ENCODE measurements at regions not wholly inside any gene's neighbourhood (a gene's known extent, or its start where the extent isn't known, plus 50 kb on each side); places are given as distances from the start of the nearest gene placed in this dataset.

DNA sequence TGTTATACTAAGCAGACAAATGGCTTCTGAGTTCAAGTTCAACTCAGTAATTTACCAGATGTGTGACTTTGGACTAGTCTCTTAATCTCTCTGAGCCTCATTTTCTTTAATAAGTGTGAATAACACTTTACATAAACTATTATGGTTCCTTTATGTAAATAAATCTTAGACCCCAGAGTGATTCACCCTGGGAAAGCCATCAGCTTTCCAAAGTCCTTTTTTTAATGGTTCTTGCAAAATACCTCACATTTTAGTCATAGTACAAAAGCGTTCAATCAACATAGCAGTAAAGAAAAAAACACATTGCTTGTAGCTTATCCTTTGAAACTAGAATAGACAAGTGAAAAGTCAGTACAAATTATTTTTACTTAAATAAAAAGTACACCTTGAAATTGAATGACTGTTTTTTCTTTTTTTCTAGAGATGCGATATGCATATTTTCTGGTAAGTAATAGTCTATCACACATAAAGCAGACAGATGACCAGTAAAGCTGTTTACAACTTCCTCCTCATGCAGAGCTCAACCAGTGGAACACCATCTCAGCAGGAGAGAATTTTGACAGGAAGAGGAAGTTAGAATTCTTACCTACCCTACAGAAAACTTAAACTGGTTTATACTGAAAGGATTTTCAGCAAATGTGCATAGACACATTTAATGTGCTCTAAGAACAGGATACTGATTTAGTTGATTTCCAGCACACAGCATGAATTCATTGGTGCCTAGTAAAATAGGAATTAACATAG, 123.0 kb upstream of the AGBL1 start:
- H2BK15ac ChIP-seq (replicated peaks; ENCODE audit: low read depth) = no peak overlapping the region
- no peaks in the 10 kb centered on the region for H3K27me3 ChIP-seq (ENCODE audit: insufficient read depth, low read length, poor library complexity)
- no peak for DNase-seq
- H2AK5ac ChIP-seq (ENCODE audit: low read length) = no peak overlapping the region
- H2BK120ac ChIP-seq (ENCODE audit: low read depth, low read length) = no peak overlapping the region
- no peaks in the 10 kb centered on the region for H3K36me3 ChIP-seq (ENCODE audit: control insufficient read depth, insufficient read depth, low read length)
- H4K5ac ChIP-seq (ENCODE audit: low read length) = no peak overlapping the region
- no peak overlapping the region for H4K8ac ChIP-seq (ENCODE audit: low read depth, low read length)
- H3K9ac ChIP-seq (ENCODE audit: low read length) = no peak overlapping the region
- no peak overlapping the region for H2BK5ac ChIP-seq (ENCODE audit: low read length)
- H3K4me3 ChIP-seq (ENCODE audit: low read length) = no peak overlapping the region
- H3K79me2 ChIP-seq (ENCODE audit: control insufficient read depth, insufficient read depth, low read length) = no peaks in the 10 kb centered on the region
- H3K56ac ChIP-seq (ENCODE audit: low read length) = no peak overlapping the region
- H3K4me1 ChIP-seq (ENCODE audit: control insufficient read depth, low read depth, low read length) = no peaks in the 10 kb centered on the region
- no peak overlapping the region for H3K4me2 ChIP-seq (ENCODE audit: low read length)
- no peak overlapping the region for H3K27ac ChIP-seq (ENCODE audit: low read depth, low read length)
- H3K18ac ChIP-seq (ENCODE audit: low read length) = no peak overlapping the region
- no peak overlapping the region for H3K23ac ChIP-seq (ENCODE audit: low read length)
- no peaks in the 10 kb centered on the region for H3K79me1 ChIP-seq (ENCODE audit: low read length)
- no CpG with 5 or more reads among the region's 2 CpGs for WGBS (ENCODE audit: extremely low coverage, insufficient coverage, low lambda C conversion rate)
- H3K4ac ChIP-seq (ENCODE audit: low read depth, low read length) = no peak overlapping the region

DNA sequence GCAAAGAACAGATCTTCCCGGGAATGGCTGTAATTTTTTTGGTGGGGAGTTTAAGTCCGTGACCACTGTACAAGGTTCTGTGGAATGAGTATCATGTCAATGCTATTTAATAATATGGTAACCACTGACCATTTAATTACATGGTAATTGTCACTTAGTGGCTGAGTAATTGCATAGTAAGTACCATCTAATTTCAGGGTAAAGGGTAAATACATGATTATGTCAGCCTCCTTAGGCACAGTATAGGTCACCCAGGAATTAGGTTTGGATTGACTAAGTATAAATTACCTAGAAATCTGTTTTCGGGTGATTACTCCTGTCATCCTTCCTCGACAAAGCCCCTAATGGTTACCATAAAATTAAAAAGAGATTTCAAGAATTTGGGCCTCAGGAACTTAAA, 120.1 kb upstream of the AGBL1 start:
- Histone ChIP-seq H3K79me1 (ENCODE audit: low read length) (no peaks in the 10 kb centered on the region), H3K18ac (ENCODE audit: low read length) (no peak overlapping the region), H3K4me3 (ENCODE audit: low read length) (no peak overlapping the region)

DNA sequence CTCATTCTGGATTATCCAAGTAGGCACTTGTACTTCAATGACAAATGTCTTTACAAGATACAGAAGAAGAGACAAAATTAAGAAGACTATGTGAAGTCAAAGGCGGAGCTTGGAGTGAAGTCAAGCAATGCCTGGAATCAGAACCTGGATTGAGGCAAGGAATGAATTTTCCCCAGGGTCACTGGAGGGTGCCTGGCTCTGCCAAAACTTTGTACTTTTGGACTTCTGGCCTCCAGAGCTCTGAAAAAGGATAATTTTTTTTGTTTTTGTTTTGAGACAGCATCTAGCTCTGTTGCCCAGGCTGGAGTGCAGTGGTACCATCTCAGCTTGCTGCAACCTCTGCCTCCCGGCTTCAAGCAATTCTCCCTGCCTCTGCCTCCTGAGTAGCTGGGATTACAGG, 119.3 kb upstream of the AGBL1 start:
- Histone ChIP-seq H2BK5ac (ENCODE audit: low read length) (no peak overlapping the region), H3K27ac (ENCODE audit: low read depth, low read length) (no peak overlapping the region), H3K56ac (ENCODE audit: low read length) (no peak overlapping the region), H3K4ac (ENCODE audit: low read depth, low read length) (no peak overlapping the region), H3K36me3 (ENCODE audit: control insufficient read depth, insufficient read depth, low read length) (no peaks in the 10 kb centered on the region), H3K4me2 (ENCODE audit: low read length) (no peak overlapping the region), H2BK15ac (replicated peaks; ENCODE audit: low read depth) (no peak overlapping the region), H3K9ac (ENCODE audit: low read length) (no peak overlapping the region), H3K79me1 (ENCODE audit: low read length) (no peaks in the 10 kb centered on the region), H3K4me1 (ENCODE audit: control insufficient read depth, low read depth, low read length) (no peaks in the 10 kb centered on the region), H3K79me2 (ENCODE audit: control insufficient read depth, insufficient read depth, low read length) (no peaks in the 10 kb centered on the region), H3K27me3 (ENCODE audit: insufficient read depth, low read length, poor library complexity) (no peaks in the 10 kb centered on the region), H3K4me3 (ENCODE audit: low read length) (no peak overlapping the region), H4K8ac (ENCODE audit: low read depth, low read length) (no peak overlapping the region), H2BK120ac (ENCODE audit: low read depth, low read length) (no peak overlapping the region), H4K5ac (ENCODE audit: low read length) (no peak overlapping the region), H3K23ac (ENCODE audit: low read length) (no peak overlapping the region), H3K18ac (ENCODE audit: low read length) (no peak overlapping the region), H2AK5ac (ENCODE audit: low read length) (no peak overlapping the region)
- DNase-seq = no peak
- WGBS (ENCODE audit: extremely low coverage, insufficient coverage, low lambda C conversion rate) = no CpG with 5 or more reads among the region's 2 CpGs

More for the DNA sequence above, 120.1 kb upstream of the AGBL1 start:
- DNase-seq = no peak
- Histone ChIP-seq H3K23ac (ENCODE audit: low read length) (no peak overlapping the region), H3K9ac (ENCODE audit: low read length) (no peak overlapping the region), H2AK5ac (ENCODE audit: low read length) (no peak overlapping the region), H3K36me3 (ENCODE audit: control insufficient read depth, insufficient read depth, low read length) (no peaks in the 10 kb centered on the region), H3K4me1 (ENCODE audit: control insufficient read depth, low read depth, low read length) (no peaks in the 10 kb centered on the region), H3K56ac (ENCODE audit: low read length) (no peak overlapping the region), H3K79me2 (ENCODE audit: control insufficient read depth, insufficient read depth, low read length) (no peaks in the 10 kb centered on the region), H2BK5ac (ENCODE audit: low read length) (no peak overlapping the region), H3K27ac (ENCODE audit: low read depth, low read length) (no peak overlapping the region), H3K4ac (ENCODE audit: low read depth, low read length) (no peak overlapping the region), H3K27me3 (ENCODE audit: insufficient read depth, low read length, poor library complexity) (no peaks in the 10 kb centered on the region), H2BK15ac (replicated peaks; ENCODE audit: low read depth) (no peak overlapping the region), H3K4me2 (ENCODE audit: low read length) (no peak overlapping the region), H4K8ac (ENCODE audit: low read depth, low read length) (no peak overlapping the region), H4K5ac (ENCODE audit: low read length) (no peak overlapping the region), H2BK120ac (ENCODE audit: low read depth, low read length) (no peak overlapping the region)
- WGBS (ENCODE audit: extremely low coverage, insufficient coverage, low lambda C conversion rate) = no CpG with 5 or more reads among the region's 4 CpGs

DNA sequence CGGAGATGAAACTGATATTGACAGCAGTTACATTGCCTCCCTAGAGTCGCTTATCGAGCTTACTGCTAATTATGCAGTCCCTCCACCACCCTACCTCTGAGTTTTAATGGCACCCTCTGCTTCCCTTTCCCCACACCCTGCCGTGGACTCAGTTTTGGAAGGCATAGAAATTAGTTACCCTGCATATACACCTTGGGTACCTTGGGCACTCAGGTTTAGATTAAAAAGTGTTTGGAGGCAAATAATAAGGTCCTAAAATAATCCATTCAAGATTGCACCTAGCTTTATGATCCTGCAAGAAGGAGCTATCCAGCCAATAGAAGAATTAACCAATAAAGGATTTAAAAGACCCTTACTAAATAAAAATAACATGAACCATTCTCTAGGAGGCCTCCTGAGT, 117.8 kb upstream of the AGBL1 start:
- H3K4me3 ChIP-seq (ENCODE audit: low read length) = no peak overlapping the region
- H3K79me1 ChIP-seq (ENCODE audit: low read length) = no peaks in the 10 kb centered on the region
- no peak overlapping the region for H3K18ac ChIP-seq (ENCODE audit: low read length)
- H2BK5ac ChIP-seq (ENCODE audit: low read length) = no peak overlapping the region
- no peak overlapping the region for H4K8ac ChIP-seq (ENCODE audit: low read depth, low read length)
- no peak overlapping the region for H3K4ac ChIP-seq (ENCODE audit: low read depth, low read length)
- H3K4me2 ChIP-seq (ENCODE audit: low read length) = no peak overlapping the region
- no peak overlapping the region for H3K56ac ChIP-seq (ENCODE audit: low read length)
- no peaks in the 10 kb centered on the region for H3K4me1 ChIP-seq (ENCODE audit: control insufficient read depth, low read depth, low read length)
- H2BK15ac ChIP-seq (replicated peaks; ENCODE audit: low read depth) = no peak overlapping the region
- no peak overlapping the region for H3K27ac ChIP-seq (ENCODE audit: low read depth, low read length)
- H4K5ac ChIP-seq (ENCODE audit: low read length) = no peak overlapping the region
- H3K9ac ChIP-seq (ENCODE audit: low read length) = no peak overlapping the region
- no peaks in the 10 kb centered on the region for H3K79me2 ChIP-seq (ENCODE audit: control insufficient read depth, insufficient read depth, low read length)
- H3K23ac ChIP-seq (ENCODE audit: low read length) = no peak overlapping the region
- no peak overlapping the region for H2AK5ac ChIP-seq (ENCODE audit: low read length)
- H2BK120ac ChIP-seq (ENCODE audit: low read depth, low read length) = no peak overlapping the region
- DNase-seq = no peak
- H3K27me3 ChIP-seq (ENCODE audit: insufficient read depth, low read length, poor library complexity) = no peaks in the 10 kb centered on the region
- no peaks in the 10 kb centered on the region for H3K36me3 ChIP-seq (ENCODE audit: control insufficient read depth, insufficient read depth, low read length)
- WGBS (ENCODE audit: extremely low coverage, insufficient coverage, low lambda C conversion rate) = no CpG with 5 or more reads among the region's 4 CpGs

DNA sequence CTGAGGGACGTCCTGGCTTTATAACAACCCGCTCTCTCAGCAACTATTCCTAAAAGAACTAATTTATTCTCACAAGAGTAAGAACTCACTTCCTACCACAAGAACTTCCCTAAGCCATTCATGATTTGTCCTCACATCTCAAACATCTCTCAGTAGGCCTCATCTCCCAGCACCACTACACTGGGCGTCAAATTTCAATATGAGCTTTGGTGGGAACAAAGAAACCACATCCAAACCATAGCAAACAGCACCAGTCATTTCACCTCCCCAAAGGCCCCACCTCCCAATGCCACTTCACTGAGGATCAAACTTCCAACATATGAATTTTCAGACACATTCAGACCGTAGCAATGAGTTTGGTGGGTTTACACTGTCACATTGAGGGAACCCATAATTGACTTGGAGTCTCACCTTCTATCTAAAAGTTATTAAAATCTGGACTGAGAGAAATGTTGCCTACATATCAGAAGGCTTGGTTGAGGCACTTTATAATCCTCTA, 116.4 kb upstream of the AGBL1 start:
- no CpG with 5 or more reads among the region's 4 CpGs for WGBS (ENCODE audit: extremely low coverage, insufficient coverage, low lambda C conversion rate)
- no peak overlapping the region for H4K8ac ChIP-seq (ENCODE audit: low read depth, low read length)
- no peaks in the 10 kb centered on the region for H3K27me3 ChIP-seq (ENCODE audit: insufficient read depth, low read length, poor library complexity)
- no peak overlapping the region for H4K5ac ChIP-seq (ENCODE audit: low read length)
- no peak overlapping the region for H3K18ac ChIP-seq (ENCODE audit: low read length)
- no peak overlapping the region for H3K23ac ChIP-seq (ENCODE audit: low read length)
- no peak for DNase-seq
- no peak overlapping the region for H3K56ac ChIP-seq (ENCODE audit: low read length)
- H3K79me2 ChIP-seq (ENCODE audit: control insufficient read depth, insufficient read depth, low read length) = no peaks in the 10 kb centered on the region
- no peak overlapping the region for H2BK120ac ChIP-seq (ENCODE audit: low read depth, low read length)
- no peaks in the 10 kb centered on the region for H3K79me1 ChIP-seq (ENCODE audit: low read length)
- no peak overlapping the region for H2BK15ac ChIP-seq (replicated peaks; ENCODE audit: low read depth)
- H3K4ac ChIP-seq (ENCODE audit: low read depth, low read length) = no peak overlapping the region
- H3K36me3 ChIP-seq (ENCODE audit: control insufficient read depth, insufficient read depth, low read length) = no peaks in the 10 kb centered on the region
- H3K4me2 ChIP-seq (ENCODE audit: low read length) = no peak overlapping the region
- H3K4me3 ChIP-seq (ENCODE audit: low read length) = no peak overlapping the region
- H3K27ac ChIP-seq (ENCODE audit: low read depth, low read length) = no peak overlapping the region
- no peaks in the 10 kb centered on the region for H3K4me1 ChIP-seq (ENCODE audit: control insufficient read depth, low read depth, low read length)
- no peak overlapping the region for H2BK5ac ChIP-seq (ENCODE audit: low read length)
- H3K9ac ChIP-seq (ENCODE audit: low read length) = no peak overlapping the region
- no peak overlapping the region for H2AK5ac ChIP-seq (ENCODE audit: low read length)

DNA sequence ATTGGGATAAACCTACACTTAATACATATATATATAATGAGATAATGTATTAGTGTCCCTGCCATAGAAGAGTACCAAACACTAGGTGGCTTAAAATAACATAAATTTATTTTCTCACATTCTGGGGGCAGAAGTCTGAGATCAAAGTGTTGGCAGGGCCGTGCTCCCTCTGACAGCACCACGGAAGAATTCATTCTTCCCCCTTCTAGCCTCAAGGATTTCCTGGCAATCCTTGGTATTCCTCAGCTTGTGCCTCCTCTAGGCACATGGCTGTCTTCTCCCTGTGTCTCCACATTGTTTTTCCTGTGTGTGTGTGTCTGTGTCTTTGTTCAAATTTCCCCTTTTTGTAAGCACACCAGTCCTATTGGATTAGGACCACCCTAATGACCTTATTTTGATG, 115.2 kb upstream of the AGBL1 start:
- Histone ChIP-seq H2BK15ac (replicated peaks; ENCODE audit: low read depth) (no peak overlapping the region), H3K4me1 (ENCODE audit: control insufficient read depth, low read depth, low read length) (no peaks in the 10 kb centered on the region), H3K56ac (ENCODE audit: low read length) (no peak overlapping the region), H3K79me1 (ENCODE audit: low read length) (no peaks in the 10 kb centered on the region), H3K27ac (ENCODE audit: low read depth, low read length) (no peak overlapping the region), H2BK120ac (ENCODE audit: low read depth, low read length) (no peak overlapping the region), H3K4ac (ENCODE audit: low read depth, low read length) (no peak overlapping the region), H3K27me3 (ENCODE audit: insufficient read depth, low read length, poor library complexity) (no peaks in the 10 kb centered on the region), H2BK5ac (ENCODE audit: low read length) (no peak overlapping the region), H4K5ac (ENCODE audit: low read length) (no peak overlapping the region), H3K79me2 (ENCODE audit: control insufficient read depth, insufficient read depth, low read length) (no peaks in the 10 kb centered on the region), H3K18ac (ENCODE audit: low read length) (no peak overlapping the region), H3K23ac (ENCODE audit: low read length) (no peak overlapping the region), H3K4me2 (ENCODE audit: low read length) (no peak overlapping the region), H2AK5ac (ENCODE audit: low read length) (no peak overlapping the region), H3K9ac (ENCODE audit: low read length) (no peak overlapping the region), H3K36me3 (ENCODE audit: control insufficient read depth, insufficient read depth, low read length) (no peaks in the 10 kb centered on the region), H3K4me3 (ENCODE audit: low read length) (no peak overlapping the region), H4K8ac (ENCODE audit: low read depth, low read length) (no peak overlapping the region)
- DNase-seq = peak; percentile 14
- no CpG with 5 or more reads among the region's 2 CpGs for WGBS (ENCODE audit: extremely low coverage, insufficient coverage, low lambda C conversion rate)
